Neural cell (in vitro differentiated cells): ENCODE measurements at regions not wholly inside any gene's neighbourhood (a gene's known extent, or its start where the extent isn't known, plus 50 kb on each side); places are given as distances from the start of the nearest gene placed in this dataset.

ENCODE experiments used
- H2AFZ ChIP-seq: fragments of 200-600, 300-800 bp; sonication (generic), shearing (Covaris generic); 2 replicates; pipeline ENCODE4 v1.6.0; 2014; ENCODE audit warnings: low read depth, mild to moderate bottlenecking, antibody characterized with exemption, low read length, moderate library complexity
- H3F3A ChIP-seq: fragments of 200-600 bp; shearing (Covaris generic); 2 replicates; pipeline ENCODE4 v1.6.1; 2016; ENCODE audit warnings: mild to moderate bottlenecking, moderate library complexity, mixed read lengths, antibody characterized with exemption, low read length; ENCODE audit not compliant: insufficient read depth, poor library complexity, severe bottlenecking
- H3K27ac ChIP-seq: fragments of 200-600, 300-800 bp; sonication (generic), shearing (Covaris generic); 2 replicates; pipeline ENCODE4 v1.5.1; 2014; ENCODE audit warnings: mild to moderate bottlenecking, low read length, moderate library complexity
- H3K27me3 ChIP-seq: fragments of 300-800, 200-600 bp; sonication (generic), shearing (Covaris generic); 2 replicates; pipeline ENCODE4 v1.6.0; 2014; ENCODE audit warnings: mild to moderate bottlenecking, low read depth, low read length, moderate library complexity; ENCODE audit not compliant: insufficient read depth
- H3K36me3 ChIP-seq: fragments of 300-800, 200-600 bp; sonication (generic), shearing (Covaris generic); 2 replicates; pipeline ENCODE4 v1.5.1; 2014; ENCODE audit warnings: mild to moderate bottlenecking, antibody characterized with exemption, low read length, moderate library complexity; ENCODE audit not compliant: insufficient read depth
- H3K4me2 ChIP-seq: fragments of 300-800, 200-600 bp; sonication (generic), shearing (Covaris generic); 2 replicates; pipeline ENCODE4 v1.6.0; 2014; ENCODE audit warnings: mild to moderate bottlenecking, low read length
- H3K4me3 ChIP-seq: fragments of 300-800, 200-600 bp; sonication (generic), shearing (Covaris generic); 2 replicates; pipeline ENCODE4 v1.5.1; 2014; ENCODE audit warnings: mild to moderate bottlenecking, low read length, moderate library complexity
- H3K79me2 ChIP-seq: fragments of 200-600 bp; shearing (Covaris generic); replicated peaks from 2 replicates; pipeline ENCODE4 v1.6.0; 2014; ENCODE audit warnings: mild to moderate bottlenecking, low read length, moderate library complexity; ENCODE audit not compliant: insufficient read depth
- H3K9ac ChIP-seq: fragments of 300-800, 200-600 bp; sonication (generic), shearing (Covaris generic); 2 replicates; pipeline ENCODE4 v1.6.1; 2016; ENCODE audit warnings: mild to moderate bottlenecking, low read length, mixed read lengths
- H3K9me2 ChIP-seq: fragments of 200-600 bp; shearing (Covaris generic); 2 replicates; pipeline ENCODE4 v1.6.1; 2016; ENCODE audit warnings: mild to moderate bottlenecking, low read length, mixed read lengths; ENCODE audit not compliant: insufficient read depth
- H3K9me3 ChIP-seq: fragments of 200-600, 300-800 bp; sonication (generic), shearing (Covaris generic); 2 replicates; pipeline ENCODE4 v1.6.1; 2016; ENCODE audit warnings: mild to moderate bottlenecking, mixed run types, low read length, moderate library complexity, mixed read lengths
- H4K20me1 ChIP-seq: fragments of 200-600 bp; shearing (Covaris generic); 2 replicates; pipeline ENCODE4 v1.6.1; 2016; ENCODE audit warnings: mild to moderate bottlenecking, mixed run types; ENCODE audit not compliant: insufficient read depth
- CTCF ChIP-seq: fragments of 450-650 bp; IDR thresholded peaks from 2 replicates; pipeline ENCODE4 v1.5.1; 2014; ENCODE audit warnings: antibody characterized with exemption, mild to moderate bottlenecking, moderate library complexity; ENCODE audit not compliant: poor library complexity, severe bottlenecking
- EP300 ChIP-seq: fragments of 450-650 bp; conservative IDR thresholded peaks from 2 replicates; pipeline ENCODE4 v1.6.1; 2014; ENCODE audit warnings: antibody characterized with exemption, mild to moderate bottlenecking, moderate library complexity; ENCODE audit not compliant: poor library complexity, severe bottlenecking
- EZH2 ChIP-seq: fragments of 200-600, 300-800 bp; shearing (Covaris generic), sonication (generic); IDR thresholded peaks from 2 replicates; pipeline ENCODE4 v1.6.1; 2014; ENCODE audit warnings: antibody characterized with exemption, low read length, borderline replicate concordance, mild to moderate bottlenecking; ENCODE audit not compliant: insufficient read depth, poor library complexity, severe bottlenecking
- MXI1 ChIP-seq: fragments of 450-650 bp; conservative IDR thresholded peaks from 2 replicates; pipeline ENCODE4 v1.6.1; 2014; ENCODE audit warnings: antibody characterized with exemption, mild to moderate bottlenecking; ENCODE audit not compliant: poor library complexity, severe bottlenecking
- POLR2AphosphoS5 ChIP-seq: IDR thresholded peaks from 2 replicates; pipeline ENCODE4 v1.6.1; 2012
- RAD21 ChIP-seq: fragments of 450-650 bp; conservative IDR thresholded peaks from 2 replicates; pipeline ENCODE4 v1.6.1; 2014; ENCODE audit warnings: antibody characterized with exemption, mild to moderate bottlenecking, moderate library complexity
- REST ChIP-seq: IDR thresholded peaks from 2 replicates; pipeline ENCODE4 v1.6.1; 2012; ENCODE audit warnings: borderline replicate concordance
- SMC3 ChIP-seq: fragments of 450-650 bp; conservative IDR thresholded peaks from 2 replicates; pipeline ENCODE4 v1.6.1; 2014; ENCODE audit warnings: antibody characterized with exemption, mild to moderate bottlenecking, moderate library complexity; ENCODE audit not compliant: poor library complexity
- TAF1 ChIP-seq: IDR thresholded peaks from 2 replicates; pipeline ENCODE4 v1.6.1; 2012; ENCODE audit warnings: low read depth

- TF ChIP-seq EP300, result no peak
- TF ChIP-seq SMC3, result no peak
- TF ChIP-seq REST, result no peak
- TF ChIP-seq TAF1, result no peak
- TF ChIP-seq CTCF, result no peak
- no peak for TF ChIP-seq MXI1
- TF ChIP-seq RAD21, result no peak
- no peak for TF ChIP-seq POLR2AphosphoS5
- TF ChIP-seq EZH2, result no peak
- Histone ChIP-seq H3K9me2 (no peaks in the 10 kb centered on the region), H3F3A (no peaks in the 10 kb centered on the region), H3K79me2 (no peaks in the 10 kb centered on the region), H3K9me3 (no peaks in the 10 kb centered on the region), H3K36me3 (no peaks in the 10 kb centered on the region), H4K20me1 (no peaks in the 10 kb centered on the region), H3K4me2 (no peak overlapping the region), H2AFZ (no peak overlapping the region), H3K27ac (no peak overlapping the region), H3K27me3 (no peaks in the 10 kb centered on the region), H3K4me3 (no peak overlapping the region), H3K9ac (no peak overlapping the region)
Observed at GRCh38 chr1:88140325-88140724, 543.7 kb upstream of the PKN2 start.

- no peak for TF ChIP-seq SMC3
- no peak for TF ChIP-seq POLR2AphosphoS5
- TF ChIP-seq EP300, result no peak
- no peak for TF ChIP-seq REST
- TF ChIP-seq MXI1, result no peak
- TF ChIP-seq EZH2, result no peak
- TF ChIP-seq TAF1, result no peak
- TF ChIP-seq CTCF, result no peak
- TF ChIP-seq RAD21, result no peak
- no peaks in the 10 kb centered on the region for H3K36me3 ChIP-seq
- H3K9me2 ChIP-seq, result no peaks in the 10 kb centered on the region
- no peak overlapping the region for H3K4me2 ChIP-seq
- H3K27me3 ChIP-seq, result no peaks in the 10 kb centered on the region
- H3K4me3 ChIP-seq, result no peak overlapping the region
- no peaks in the 10 kb centered on the region for H3F3A ChIP-seq
- no peak overlapping the region for H3K27ac ChIP-seq
- H3K9ac ChIP-seq, result no peak overlapping the region
- no peak overlapping the region for H2AFZ ChIP-seq
- H3K9me3 ChIP-seq, result no peaks in the 10 kb centered on the region
- H4K20me1 ChIP-seq, result no peaks in the 10 kb centered on the region
- H3K79me2 ChIP-seq, result no peaks in the 10 kb centered on the region
Observed at GRCh38 chr1:88141499-88142074, 542.5 kb upstream of the PKN2 start.
